Lung (tissue), 11 donors: ENCODE measurements at regions not wholly inside any gene's neighbourhood (a gene's known extent, or its start where the extent isn't known, plus 50 kb on each side); places are given as distances from the start of the nearest gene placed in this dataset.
A peak's percentile ranks its signal among the peaks of the same experiment; 100 is the strongest.

ENCODE experiments used
- ATAC-seq: fragments of 200-7000 bp; cut with Tn5 transposase; one replicate; pipeline ENCODE4 v1.9.1; 2020; ENCODE audit warnings: moderate number of reproducible peaks; ENCODE audit not compliant: insufficient read depth, low FRiP score
- DNase-seq, 3 donors: peaks; one replicate each; pipeline ENCODE4 v3.0.0-alpha.2; 2013 to 2017
- H3K27ac ChIP-seq, 2 donors: one replicate each; pipeline ENCODE4 v1.5.1; 2013; ENCODE audit warnings: mild to moderate bottlenecking in 2 of 2, moderate library complexity in 2 of 2, control low read depth in 1 of 2, inconsistent platforms in 1 of 2, low read depth in 1 of 2, low read length in 1 of 2
- H3K27me3 ChIP-seq, 3 donors: one replicate each; pipeline ENCODE4 v1.5.1; 2013; ENCODE audit warnings: low read length in 2 of 3; ENCODE audit not compliant: control insufficient read depth in 3 of 3, insufficient read depth in 3 of 3
- H3K36me3 ChIP-seq, 4 donors: one replicate each; pipeline ENCODE4 v1.5.1; 2013; ENCODE audit warnings: low read length in 4 of 4, mild to moderate bottlenecking in 1 of 4, moderate library complexity in 1 of 4; ENCODE audit not compliant: control insufficient read depth in 4 of 4, insufficient read depth in 4 of 4
- H3K4me1 ChIP-seq, 5 donors: one replicate each; pipeline ENCODE4 v1.5.1; 2013; ENCODE audit warnings: low read length in 5 of 5, mild to moderate bottlenecking in 2 of 5, moderate library complexity in 1 of 5; ENCODE audit not compliant: control insufficient read depth in 5 of 5, insufficient read depth in 5 of 5
- H3K4me3 ChIP-seq: one replicate; pipeline ENCODE4 v1.5.1; 2013; ENCODE audit warnings: mild to moderate bottlenecking, control low read depth, moderate library complexity
- H3K9ac ChIP-seq, 2 donors: one replicate each; pipeline ENCODE4 v1.5.1; 2013; ENCODE audit warnings: low read length in 2 of 2, control low read depth in 1 of 2; ENCODE audit not compliant: insufficient read depth in 1 of 2
- H3K9me3 ChIP-seq, 4 donors: one replicate each; pipeline ENCODE4 v1.5.1; 2013; ENCODE audit warnings: low read length in 3 of 4, mild to moderate bottlenecking in 1 of 4, moderate library complexity in 1 of 4; ENCODE audit not compliant: control insufficient read depth in 4 of 4, insufficient read depth in 3 of 4
- CTCF ChIP-seq: IDR thresholded peaks from 2 replicates; pipeline ENCODE4 v1.5.1; 2012; ENCODE audit warnings: mild to moderate bottlenecking; ENCODE audit errors: control extremely low read depth, extremely low read depth
- WGBS, 2 donors: extraction: QIAGEN DNeasy Blood & Tissue Kit; methylation state at CpG; one replicate each; pipeline ENCODE4 v1.1.7; 2013; 5-methylcytosine and 5-hydroxymethylcytosine counted together
- donor health status: control.
- donor health status: control.
- donor health status: Bipolar disorder and iron deficiency.
- donor health status: healthy.
- donor health status: DM: yes; HTN: yes; CAD: no.

- peaks cover 0 to 14% (median 5%) of the 10 kb centered on the region in 5 donors for H3K4me1 ChIP-seq
- no peak overlapping the region for H3K9ac ChIP-seq
- H3K9me3 ChIP-seq, result no peaks in the 10 kb centered on the region
- H3K4me3 ChIP-seq, result no peak overlapping the region
- DNase-seq (no peak), ATAC-seq (no peak)
- H3K36me3 ChIP-seq, result no peaks in the 10 kb centered on the region
- 68 to 75% methylated on average over 9 of the region's 9 CpGs for WGBS, 2 donors
- no peak overlapping the region for H3K27ac ChIP-seq
- peaks cover 0 to 16% (median 4%) of the 10 kb centered on the region in 3 donors for H3K27me3 ChIP-seq
- no peak for TF ChIP-seq CTCF
Observed at GRCh38 chr1:47701741-47702515, 264.1 kb downstream of the FOXD2 start.

- H3K9me3 ChIP-seq, result no peaks in the 10 kb centered on the region
- H3K36me3 ChIP-seq, result no peaks in the 10 kb centered on the region
- TF ChIP-seq CTCF, result no peak
- peaks cover 0 to 30% (median 15%) of the 10 kb centered on the region in 3 donors for H3K27me3 ChIP-seq
- 69 to 70% methylated on average over 9 of the region's 9 CpGs for WGBS, 2 donors
- no peak overlapping the region for H3K4me3 ChIP-seq
- ATAC-seq (no peak), DNase-seq (peak; percentile 49 to 60 (median 55))
- no peak overlapping the region for H3K27ac ChIP-seq
- peaks cover 0 to 15% (median 5%) of the 10 kb centered on the region in 5 donors for H3K4me1 ChIP-seq
- no peak overlapping the region for H3K9ac ChIP-seq
Observed at GRCh38 chr1:47703156-47703825, 265.4 kb downstream of the FOXD2 start.

GRCh38 chr1:47703981-47704596 is 266.2 kb downstream of the FOXD2 start:
- no peaks in the 10 kb centered on the region for H3K9me3 ChIP-seq
- H3K4me3 ChIP-seq, result no peak overlapping the region
- 72 to 79% methylated on average over 8 of the region's 8 CpGs for WGBS, 2 donors

More at GRCh38 chr1:47703981-47704596, 266.2 kb downstream of the FOXD2 start:
- Histone ChIP-seq H3K27ac (no peak overlapping the region), H3K27me3 (peaks cover 0 to 34% (median 20%) of the 10 kb centered on the region in 3 donors), H3K9ac (no peak overlapping the region), H3K36me3 (no peaks in the 10 kb centered on the region), H3K4me1 (peaks cover 0 to 23% (median 5%) of the 10 kb centered on the region in 5 donors)
- ATAC-seq (no peak), DNase-seq (peak in 2 of 3 donors; percentile 54 to 56)
- no peak for TF ChIP-seq CTCF
